ENCODE measurements at regions not wholly inside any gene's neighbourhood (a gene's known extent, or its start where the extent isn't known, plus 50 kb on each side); places are given as distances from the start of the nearest gene placed in this dataset.

DNA sequence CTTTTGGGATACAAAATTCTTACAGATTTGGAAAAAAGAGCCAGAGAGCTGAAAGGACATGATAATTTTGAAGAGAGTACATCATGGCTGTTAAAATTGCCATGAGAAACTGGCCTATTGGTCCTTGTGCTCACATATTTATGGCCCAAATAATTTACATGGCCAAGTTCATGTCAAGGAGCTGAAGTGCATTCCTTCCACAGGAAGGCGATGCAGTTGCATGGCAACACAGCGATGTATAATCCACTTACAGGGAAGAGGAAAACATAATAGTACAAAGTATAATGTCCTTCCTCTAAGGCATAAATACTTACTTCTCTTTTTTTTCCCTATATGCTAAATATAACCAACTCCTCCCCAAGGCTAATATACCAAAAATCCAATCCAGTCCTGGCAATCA, 914.5 kb upstream of the AGA start:
- H3K27ac ChIP-seq (replicated peaks in 1 of 4): no peak overlapping the region
- no peak for TF ChIP-seq POLR2A (IDR thresholded peaks at IDR 0.05; ENCODE audit: low read depth)
- no peak overlapping the region for H3K4me3 ChIP-seq
- H3K4me1 ChIP-seq: no peaks in the 10 kb centered on the region
- H3K27me3 ChIP-seq: no peaks in the 10 kb centered on the region
- 86% methylated on average over 2 of the region's 2 CpGs for WGBS
- intact Hi-C loops (cut with DNase I): no loop called here
- DNase-seq (ENCODE audit: extremely low spot score): no peak
- H3K9me3 ChIP-seq: no peaks in the 10 kb centered on the region
- H3K36me3 ChIP-seq: no peaks in the 10 kb centered on the region

DNA sequence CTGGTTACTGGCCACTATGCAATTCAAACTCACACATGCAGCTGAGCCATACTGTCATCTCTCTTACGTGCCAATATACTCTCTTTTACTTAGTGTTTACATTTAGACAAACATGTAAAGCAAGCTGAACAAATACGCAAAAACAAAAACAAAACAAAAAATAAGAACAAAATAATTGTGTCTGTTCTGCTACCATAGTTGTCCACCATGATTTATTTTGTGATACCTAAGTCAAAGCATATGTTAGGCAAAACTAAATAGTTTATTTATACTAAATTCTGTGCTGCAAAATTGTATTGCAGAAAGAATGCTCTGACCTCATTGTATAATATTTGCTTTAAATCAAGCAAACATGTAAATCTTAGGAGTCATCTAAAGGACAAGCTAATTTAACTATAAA, 943.2 kb upstream of the AGA start:
- Histone ChIP-seq H3K4me3 (no peak overlapping the region), H3K9me3 (peaks cover 0 to 4% (median 0%) of the 10 kb centered on the region in 4 donors), H3K4me1 (no peaks in the 10 kb centered on the region), H3K27ac (replicated peaks in 1 of 4) (no peak overlapping the region), H3K36me3 (no peaks in the 10 kb centered on the region), H3K27me3 (no peaks in the 10 kb centered on the region)
- DNase-seq (ENCODE audit: extremely low spot score): no peak
- no peak for TF ChIP-seq EP300 (IDR thresholded peaks at IDR 0.05)
- no peak for TF ChIP-seq POLR2AphosphoS5 (IDR thresholded peaks at IDR 0.05)
- TF ChIP-seq, protein P1, sequence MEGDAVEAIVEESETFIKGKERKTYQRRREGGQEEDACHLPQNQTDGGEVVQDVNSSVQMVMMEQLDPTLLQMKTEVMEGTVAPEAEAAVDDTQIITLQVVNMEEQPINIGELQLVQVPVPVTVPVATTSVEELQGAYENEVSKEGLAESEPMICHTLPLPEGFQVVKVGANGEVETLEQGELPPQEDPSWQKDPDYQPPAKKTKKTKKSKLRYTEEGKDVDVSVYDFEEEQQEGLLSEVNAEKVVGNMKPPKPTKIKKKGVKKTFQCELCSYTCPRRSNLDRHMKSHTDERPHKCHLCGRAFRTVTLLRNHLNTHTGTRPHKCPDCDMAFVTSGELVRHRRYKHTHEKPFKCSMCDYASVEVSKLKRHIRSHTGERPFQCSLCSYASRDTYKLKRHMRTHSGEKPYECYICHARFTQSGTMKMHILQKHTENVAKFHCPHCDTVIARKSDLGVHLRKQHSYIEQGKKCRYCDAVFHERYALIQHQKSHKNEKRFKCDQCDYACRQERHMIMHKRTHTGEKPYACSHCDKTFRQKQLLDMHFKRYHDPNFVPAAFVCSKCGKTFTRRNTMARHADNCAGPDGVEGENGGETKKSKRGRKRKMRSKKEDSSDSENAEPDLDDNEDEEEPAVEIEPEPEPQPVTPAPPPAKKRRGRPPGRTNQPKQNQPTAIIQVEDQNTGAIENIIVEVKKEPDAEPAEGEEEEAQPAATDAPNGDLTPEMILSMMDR (IDR thresholded peaks at IDR 0.05): no peak
- no peak for TF ChIP-seq POLR2A (IDR thresholded peaks at IDR 0.05; ENCODE audit: low read depth)
- intact Hi-C loops (cut with DNase I): no loop called here
- 86% methylated on average over 2 of the region's 2 CpGs for WGBS

- Histone ChIP-seq H3K27ac (replicated peaks in 1 of 4) (no peak overlapping the region), H3K27me3 (no peaks in the 10 kb centered on the region), H3K4me3 (no peak overlapping the region), H3K4me1 (no peaks in the 10 kb centered on the region), H3K36me3 (no peaks in the 10 kb centered on the region), H3K9me3 (no peaks in the 10 kb centered on the region)
- intact Hi-C loops (cut with DNase I): no loop called here
- TF ChIP-seq POLR2A (IDR thresholded peaks at IDR 0.05; ENCODE audit: low read depth): no peak
- TF ChIP-seq EP300 (IDR thresholded peaks at IDR 0.05): no peak
- no peak for TF ChIP-seq POLR2AphosphoS5 (IDR thresholded peaks at IDR 0.05)
- TF ChIP-seq, protein P1 (IDR thresholded peaks at IDR 0.05): no peak
- WGBS: 82% methylated on average over 2 of the region's 2 CpGs
- no peak for DNase-seq (ENCODE audit: extremely low spot score)
These were observed 945.5 kb upstream of the AGA start for GRCh38 chr4:178387756-178388155.

DNA sequence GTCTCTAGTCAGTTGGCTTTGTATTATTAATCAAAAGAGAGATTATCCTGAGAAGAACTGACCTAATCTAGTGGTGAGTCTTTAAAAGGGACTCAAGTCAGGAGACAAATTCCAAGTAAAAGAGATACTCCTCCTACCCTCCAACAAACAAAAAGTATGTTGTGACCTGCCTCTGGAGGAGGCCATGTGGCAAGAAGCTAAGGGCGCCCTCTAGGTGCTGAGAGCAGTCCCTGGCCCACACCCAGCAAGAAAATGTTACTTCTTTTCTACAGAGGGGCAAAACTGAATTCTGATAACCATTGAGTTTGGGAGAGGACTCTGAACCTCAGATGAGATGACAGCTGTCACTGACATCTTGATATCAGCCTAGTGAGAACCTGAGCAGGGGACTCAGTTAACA, 953.6 kb upstream of the AGA start:
- H3K36me3 ChIP-seq: no peaks in the 10 kb centered on the region
- H3K4me3 ChIP-seq: no peak overlapping the region
- no peak for DNase-seq (ENCODE audit: extremely low spot score)
- H3K27me3 ChIP-seq: no peaks in the 10 kb centered on the region
- no peaks in the 10 kb centered on the region for H3K4me1 ChIP-seq
- intact Hi-C loops (cut with DNase I): no loop called here
- no peak overlapping the region for H3K27ac ChIP-seq (replicated peaks in 1 of 4)
- TF ChIP-seq POLR2A (IDR thresholded peaks at IDR 0.05; ENCODE audit: low read depth): no peak
- TF ChIP-seq POLR2AphosphoS5 (IDR thresholded peaks at IDR 0.05): no peak
- TF ChIP-seq, protein P1 (IDR thresholded peaks at IDR 0.05): no peak
- no peak for TF ChIP-seq EP300 (IDR thresholded peaks at IDR 0.05)
- 69% methylated on average over 1 of the region's 1 CpG for WGBS
- no peaks in the 10 kb centered on the region for H3K9me3 ChIP-seq

GRCh38 chr4:178412455-178412854, 970.2 kb upstream of the AGA start:
- 88% methylated on average over 1 of the region's 1 CpG for WGBS
- no peaks in the 10 kb centered on the region for H3K27me3 ChIP-seq
- no peak for DNase-seq (ENCODE audit: extremely low spot score)
- H3K4me3 ChIP-seq: no peak overlapping the region
- TF ChIP-seq POLR2A (IDR thresholded peaks at IDR 0.05; ENCODE audit: low read depth) (no peak), EP300 (IDR thresholded peaks at IDR 0.05) (no peak), POLR2AphosphoS5 (IDR thresholded peaks at IDR 0.05) (no peak)
- TF ChIP-seq, protein P1 (IDR thresholded peaks at IDR 0.05): no peak
- intact Hi-C loops (cut with DNase I): no loop called here
- H3K27ac ChIP-seq (replicated peaks in 1 of 4): no peak overlapping the region
- H3K4me1 ChIP-seq: no peaks in the 10 kb centered on the region
- H3K9me3 ChIP-seq: peaks cover 0 to 6% (median 0%) of the 10 kb centered on the region in 4 donors
- no peaks in the 10 kb centered on the region for H3K36me3 ChIP-seq

All from esophagus muscularis mucosa (tissue), 4 donors.